NCI-H1417 (cell line): ENCODE measurements at regions not wholly inside any gene's neighbourhood (a gene's known extent, or its start where the extent isn't known, plus 50 kb on each side); places are given as distances from the start of the nearest gene placed in this dataset.

Source experiments
- DNase-seq, 3 experiments: peaks; one replicate each; lab custom pipeline; 2025; lab: John Stamatoyannopoulos, UW

GRCh38 chr2:191610756-191611155 lies 67.2 kb upstream of the NABP1 start:
- DNase-seq = no peak

GRCh38 chr2:191611614-191612013 lies 66.3 kb upstream of the NABP1 start:
- peak in 1 of 3 experiments; percentile 14 for DNase-seq

- peak in 1 of 3 experiments; percentile 4 for DNase-seq
Measured at GRCh38 chr2:191612496-191612895, 65.4 kb upstream of the NABP1 start.

GRCh38 chr2:191614759-191615158 lies 63.2 kb upstream of the NABP1 start:
- DNase-seq = no peak

- DNase-seq = no peak
Measured at GRCh38 chr2:191615596-191615995, 62.3 kb upstream of the NABP1 start.

GRCh38 chr2:191617575-191617974 lies 60.4 kb upstream of the NABP1 start:
- DNase-seq = no peak

- DNase-seq = no peak
Measured at GRCh38 chr2:191618046-191618780, 59.7 kb upstream of the NABP1 start.

GRCh38 chr2:191618786-191619185 lies 59.1 kb upstream of the NABP1 start:
- no peak for DNase-seq

GRCh38 chr2:191620144-191620543 lies 57.8 kb upstream of the NABP1 start:
- no peak for DNase-seq

GRCh38 chr2:191622374-191623320 lies 55.3 kb upstream of the NABP1 start:
- no peak for DNase-seq

- peak in 1 of 3 experiments; percentile 1 for DNase-seq
Measured at GRCh38 chr2:191625016-191625415, 52.9 kb upstream of the NABP1 start.

GRCh38 chr2:191625446-191625845 lies 52.5 kb upstream of the NABP1 start:
- DNase-seq = no peak

- no peak for DNase-seq
Measured at GRCh38 chr2:191626497-191627151, 51.3 kb upstream of the NABP1 start.

- no peak for DNase-seq
Measured at GRCh38 chr2:191627518-191627917, 50.4 kb upstream of the NABP1 start.
